Activated CD4-positive, alpha-beta T cell treated with anti-CD3 and anti-CD28 coated beads, Interleukin-10, Interleukin-2, amounts not matched to agents 100 ng/mL and 50 ng/mL, durations not matched to agents 16 hours and 8 hours (primary cell): ENCODE measurements at regions not wholly inside any gene's neighbourhood (a gene's known extent, or its start where the extent isn't known, plus 50 kb on each side); places are given as distances from the start of the nearest gene placed in this dataset.

Experiments used
- DNase-seq: peaks from one replicate; pipeline ENCODE4 v3.0.0-alpha.2; 2020

DNA sequence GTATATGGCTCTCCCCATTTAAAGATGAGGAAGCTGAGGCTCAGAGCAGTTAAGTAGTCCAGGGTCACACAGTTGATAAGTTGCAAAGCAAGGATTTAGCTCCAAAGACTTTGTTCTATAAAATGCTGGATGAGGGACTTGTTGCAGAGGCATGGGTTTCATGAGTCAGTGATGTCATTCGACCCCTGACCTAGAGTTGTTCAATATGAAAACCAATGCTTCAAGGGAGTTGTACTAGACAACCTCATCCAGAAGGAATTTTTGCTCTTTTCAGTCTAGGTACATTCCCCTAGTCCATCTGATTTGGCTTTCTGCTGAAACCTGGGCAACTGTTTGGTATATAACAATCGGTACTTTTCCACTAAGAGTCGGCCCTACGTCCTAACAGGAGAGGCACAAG, 550.4 kb downstream of the EBF1 start:
- no peak for DNase-seq

DNA sequence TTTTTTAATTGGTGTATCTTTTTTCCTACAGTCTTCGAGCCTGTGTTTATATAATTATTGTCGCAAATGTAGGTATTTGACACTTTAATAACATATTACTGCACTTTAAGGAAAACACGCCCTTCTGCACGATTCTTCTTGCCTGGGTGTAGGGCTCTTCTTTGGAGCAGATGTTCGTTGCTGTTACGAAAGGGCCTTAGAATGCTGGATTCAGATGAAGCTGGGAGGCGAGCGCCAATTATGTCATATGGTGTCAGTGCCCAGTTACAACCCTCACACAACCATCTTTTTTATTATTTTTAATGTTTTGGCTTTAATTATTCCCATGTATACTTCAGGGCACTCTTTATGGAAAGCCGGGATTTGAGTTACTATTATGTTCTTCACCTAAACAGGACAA, 553.0 kb downstream of the EBF1 start:
- no peak for DNase-seq

DNA sequence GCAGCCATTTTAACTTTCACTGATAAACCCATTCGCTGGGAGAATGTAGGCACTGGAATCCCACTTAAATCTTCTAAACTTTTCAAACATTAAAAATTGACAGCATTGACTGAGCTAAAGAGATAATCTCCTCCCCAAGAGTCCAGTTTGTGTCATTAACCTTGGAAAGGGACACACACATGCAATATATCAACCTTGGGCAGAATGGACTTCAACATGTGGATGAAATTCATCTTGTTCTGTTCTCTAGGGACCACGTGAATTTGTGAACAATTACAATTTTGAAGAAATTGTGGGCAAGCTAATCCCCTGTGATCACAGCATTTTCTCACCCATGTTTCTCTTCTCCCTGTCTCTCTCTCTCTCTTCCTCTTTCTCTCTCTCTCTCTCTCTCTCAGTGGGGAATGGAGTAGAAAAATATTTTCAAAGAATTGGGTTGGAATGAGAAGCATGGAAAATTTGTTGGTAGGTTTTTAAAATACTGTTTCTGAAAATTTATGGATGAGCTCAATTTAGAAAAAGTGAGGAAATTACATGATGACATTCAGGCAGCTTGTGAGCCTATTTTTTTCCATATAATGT, 553.7 kb downstream of the EBF1 start:
- DNase-seq: no peak

DNA sequence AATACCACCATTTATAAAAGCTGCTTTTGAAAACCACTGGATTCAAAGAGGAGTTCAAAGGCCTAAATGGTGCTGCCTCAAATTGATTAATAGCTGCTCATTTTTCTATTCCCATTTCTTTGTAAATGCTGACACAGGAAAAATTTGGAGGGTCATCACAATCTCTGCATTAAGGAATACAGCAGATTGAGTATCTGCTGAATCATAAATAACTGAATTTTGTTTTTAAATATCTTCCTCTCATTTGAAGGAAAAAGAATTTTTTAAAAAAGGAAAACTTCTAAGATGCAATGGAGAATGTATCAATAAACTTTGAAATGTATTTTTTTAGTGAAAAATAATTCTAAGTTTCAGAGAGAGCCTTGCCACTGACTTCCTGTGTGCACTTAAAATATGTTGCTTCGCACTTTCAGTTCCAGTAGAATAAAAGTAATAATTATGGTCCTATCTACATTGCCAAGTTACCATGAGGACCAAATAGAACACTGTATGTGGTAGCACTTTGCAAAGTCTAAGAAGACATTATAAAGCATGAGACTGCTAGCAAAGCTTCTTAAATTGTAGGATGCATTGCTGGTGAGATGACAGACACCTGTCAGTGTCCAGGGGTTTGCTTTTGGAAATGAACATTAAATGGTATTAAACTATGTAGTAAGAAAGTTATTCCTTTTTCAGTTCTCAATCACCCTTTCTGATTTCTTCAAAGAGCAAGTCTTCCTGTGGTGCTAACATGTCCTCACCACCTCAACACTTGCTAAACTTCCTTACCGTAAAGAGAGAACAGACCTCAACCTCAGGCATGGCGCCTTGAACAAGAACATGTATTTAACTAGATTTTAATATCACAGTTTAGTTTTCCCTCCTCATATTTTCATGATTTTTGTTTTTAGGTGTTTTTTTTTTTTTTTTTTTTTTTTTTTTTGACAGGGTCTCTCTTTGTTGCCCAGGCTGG, 555.1 kb downstream of the EBF1 start:
- no peak for DNase-seq

DNA sequence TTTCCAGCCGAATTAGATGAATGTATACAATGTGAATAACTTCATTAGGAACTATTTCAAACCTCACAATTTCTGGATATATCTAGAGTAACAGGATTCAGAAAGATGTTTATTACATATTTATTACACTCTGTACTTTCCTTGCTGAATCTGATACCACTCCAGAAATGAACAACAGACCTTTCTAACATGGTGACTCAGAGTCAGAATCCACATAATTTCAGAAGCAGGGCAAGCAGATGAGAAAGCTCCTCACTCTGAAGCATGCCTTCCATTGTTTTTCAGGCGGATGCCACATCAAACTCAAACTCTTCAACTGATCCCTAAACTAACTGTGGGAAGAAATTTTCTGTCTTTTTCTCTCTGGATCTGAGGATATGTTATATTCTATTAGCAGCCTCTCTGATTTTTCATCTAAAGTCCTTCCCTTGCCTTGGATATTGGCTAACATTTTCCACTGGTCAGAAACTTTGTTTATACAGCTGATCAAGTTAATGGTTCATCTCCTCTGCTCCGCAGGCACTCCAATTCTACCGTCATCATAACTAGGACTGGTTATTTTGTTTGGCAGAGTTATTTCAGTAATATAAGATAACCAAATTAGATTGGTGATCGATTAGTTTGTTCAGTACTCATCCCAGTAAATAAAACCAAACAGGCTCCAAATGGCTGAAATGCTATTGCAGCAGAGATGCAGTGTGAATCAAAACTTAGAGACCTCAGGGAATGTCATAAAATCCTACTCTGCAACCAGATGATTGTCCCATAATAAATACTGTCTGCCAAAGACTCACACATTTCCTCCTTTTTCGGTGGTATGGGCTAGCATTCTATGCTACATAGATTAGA, 556.0 kb downstream of the EBF1 start:
- peak; percentile 53 for DNase-seq

DNA sequence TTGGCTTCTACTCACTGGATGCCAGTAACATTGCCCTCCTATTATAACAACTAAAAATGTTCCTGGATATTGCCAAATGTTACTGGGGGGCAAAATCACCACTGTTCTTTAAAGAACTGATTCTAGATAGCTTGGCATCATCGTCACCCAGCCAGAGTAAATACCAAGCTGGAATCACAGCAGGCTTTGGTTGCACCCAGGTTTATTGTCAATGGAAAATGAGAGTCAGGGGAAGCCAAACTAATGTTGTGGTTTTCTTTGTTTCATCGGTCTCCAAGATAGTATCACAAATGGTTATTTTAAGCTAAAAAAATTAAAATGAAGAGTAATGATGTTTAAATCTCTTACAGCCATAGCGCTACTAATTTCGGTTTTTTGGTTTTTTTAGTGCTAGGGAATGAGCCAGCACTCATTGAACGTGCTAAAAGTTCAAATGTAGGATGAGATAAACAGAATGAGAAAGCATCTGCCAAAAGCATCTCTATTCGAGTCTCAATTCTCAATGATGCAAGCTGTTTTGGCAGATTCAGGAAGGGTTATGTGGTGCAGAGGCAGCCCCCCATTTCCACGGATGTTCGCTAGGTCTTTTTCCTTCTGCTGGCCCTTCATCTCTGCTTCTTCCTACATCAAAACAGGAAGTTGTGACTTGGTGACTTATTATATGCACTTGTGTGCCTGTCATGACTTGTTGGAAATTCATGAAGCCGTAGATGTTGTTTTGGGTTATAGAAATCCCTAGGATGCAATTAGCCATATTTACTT, 558.0 kb downstream of the EBF1 start:
- DNase-seq: no peak

DNA sequence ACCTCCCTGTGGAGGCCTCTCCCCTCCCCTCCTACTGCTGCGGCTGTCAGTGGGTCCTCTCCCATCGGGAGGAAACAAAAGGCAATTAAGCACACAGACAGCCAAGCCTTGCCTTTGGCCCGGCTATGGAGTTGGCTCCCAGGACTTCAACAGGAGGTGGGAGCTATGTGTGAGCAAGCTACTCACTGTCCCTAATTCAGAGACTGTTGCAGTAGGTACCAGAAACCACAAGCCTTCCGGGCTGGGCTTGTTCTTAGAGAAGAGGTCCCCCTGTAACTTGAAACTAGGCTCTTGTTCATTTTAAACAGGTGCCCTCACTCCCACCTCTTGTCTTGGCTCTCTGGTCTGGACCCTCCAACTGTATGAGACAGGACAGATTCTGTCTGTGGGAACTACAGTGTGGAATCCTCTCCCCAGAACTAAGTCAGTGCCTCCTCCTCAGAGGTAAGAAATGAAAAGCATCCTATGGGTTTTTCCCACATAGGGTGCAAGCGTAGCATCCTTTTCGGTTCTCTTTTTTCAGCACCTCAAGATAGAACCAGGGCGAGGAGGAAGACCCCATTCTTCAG, 561.1 kb downstream of the EBF1 start:
- no peak for DNase-seq

- DNase-seq: no peak
Observed at GRCh38 chr5:158537366-158537765, 562.4 kb downstream of the EBF1 start.

DNA sequence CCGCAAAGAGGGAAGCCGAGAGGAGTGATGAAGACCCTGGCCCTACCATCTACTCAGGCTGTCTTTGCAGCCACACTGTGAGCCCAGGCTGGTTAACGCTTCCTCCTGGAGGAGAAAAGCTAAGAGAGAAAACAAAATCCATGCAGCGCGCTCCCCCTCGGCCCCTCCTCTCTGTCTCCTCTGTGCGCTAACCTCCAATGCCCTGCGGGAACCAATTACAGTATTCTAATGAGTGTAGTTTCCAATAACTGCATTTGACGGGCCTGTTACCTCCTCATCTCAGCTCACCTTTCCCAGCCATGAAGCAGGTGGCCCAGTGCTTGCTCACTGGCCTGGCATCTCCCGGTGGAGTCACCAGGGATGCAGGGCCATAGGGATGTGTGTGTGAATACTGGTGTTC, 565.5 kb downstream of the EBF1 start:
- DNase-seq: no peak

DNA sequence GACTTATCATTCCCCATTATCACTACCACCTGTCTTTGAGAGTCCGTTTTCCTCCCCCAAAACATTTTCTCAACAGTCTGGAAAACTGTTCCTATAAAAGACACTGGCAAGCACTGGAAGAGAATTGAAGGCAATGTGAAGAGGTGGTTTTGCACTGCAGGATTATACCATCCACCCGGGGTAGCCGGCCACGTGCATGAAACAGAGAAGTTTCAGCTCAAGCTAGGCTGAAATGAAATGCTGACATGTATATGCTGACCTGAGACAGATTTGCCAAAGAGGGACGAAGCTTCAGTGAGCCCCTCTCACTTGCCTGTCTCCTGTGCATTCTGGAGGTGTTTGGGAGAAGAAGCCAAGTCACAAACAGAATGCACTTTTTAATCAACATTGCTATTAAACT, 567.0 kb downstream of the EBF1 start:
- DNase-seq: no peak

DNA sequence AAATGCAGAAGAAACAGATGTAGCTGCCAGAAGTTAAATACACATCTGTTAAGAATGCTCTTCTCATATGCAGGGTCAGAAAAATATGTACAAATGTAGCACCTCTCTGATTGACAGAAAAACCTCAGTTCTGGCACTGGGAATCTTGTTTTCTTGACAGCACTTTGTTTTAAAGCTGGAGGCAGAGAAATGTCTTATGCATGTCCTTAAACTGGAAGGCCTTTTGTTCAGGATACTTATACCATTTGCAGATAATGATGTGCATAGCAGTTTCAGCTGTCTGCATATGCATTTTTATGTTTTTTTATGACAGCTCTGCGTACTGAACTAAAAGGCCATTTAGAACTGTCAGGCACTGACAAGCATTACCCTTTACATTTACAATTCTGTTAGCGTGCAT, 567.9 kb downstream of the EBF1 start:
- no peak for DNase-seq

DNA sequence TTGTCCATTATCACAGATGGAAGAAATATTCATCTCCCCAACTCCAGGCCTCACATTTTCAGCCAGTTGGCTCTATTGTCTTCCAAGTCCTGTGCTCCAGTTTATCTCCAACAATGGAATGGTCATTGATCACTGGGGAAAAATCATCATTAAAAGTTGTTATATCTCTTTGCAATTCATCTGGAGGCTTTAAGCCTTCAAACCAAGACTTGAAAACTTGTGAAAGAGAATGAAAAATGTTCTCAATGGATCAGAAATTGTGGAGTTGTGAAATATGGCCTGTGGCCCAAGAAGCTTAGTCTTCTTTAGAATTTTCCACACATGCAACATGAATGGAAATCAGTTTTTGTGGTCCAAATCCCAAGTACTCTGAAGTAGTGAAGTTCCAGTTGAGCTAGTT, 569.6 kb downstream of the EBF1 start:
- no peak for DNase-seq

DNA sequence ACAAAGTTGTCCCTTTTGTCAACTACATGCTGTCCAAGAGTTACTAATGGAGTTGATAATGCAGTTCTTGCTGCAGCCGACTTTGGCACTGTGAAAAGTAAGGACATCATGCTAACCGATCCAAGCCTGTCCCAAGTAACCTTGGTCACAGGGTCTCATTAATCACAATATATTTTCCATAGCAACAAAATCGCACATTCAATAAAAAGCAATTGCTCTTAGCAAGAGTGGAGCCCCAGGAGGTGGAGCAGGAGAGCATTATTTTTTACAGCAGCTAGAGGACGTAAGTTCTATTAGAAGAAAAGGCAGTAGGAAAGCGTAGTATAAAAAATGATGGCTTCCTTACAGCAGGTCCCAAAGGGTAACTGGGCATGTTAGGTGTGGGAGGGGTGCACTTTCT, 570.3 kb downstream of the EBF1 start:
- DNase-seq: no peak

DNA sequence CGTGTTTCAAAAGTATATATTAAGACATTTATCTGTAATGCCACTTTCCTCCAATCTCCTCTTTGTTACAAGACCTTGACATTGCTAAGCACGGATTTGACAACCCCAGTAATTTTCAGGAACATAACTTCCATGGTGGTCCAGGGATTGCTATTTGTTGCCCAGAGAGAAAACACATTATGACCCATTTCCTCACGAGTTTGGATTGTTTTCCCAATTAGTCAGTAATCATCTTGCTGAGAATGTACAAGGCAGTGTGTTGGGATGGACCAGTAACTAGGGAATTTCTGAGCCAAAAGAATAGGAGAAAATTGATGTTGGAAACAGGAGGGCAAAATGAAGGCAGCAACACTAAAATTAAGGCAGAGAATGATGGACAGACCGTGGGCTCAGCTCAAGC, 574.1 kb downstream of the EBF1 start:
- no peak for DNase-seq

- DNase-seq: no peak
Observed at GRCh38 chr5:158524070-158524469, 575.6 kb downstream of the EBF1 start.

GRCh38 chr5:158522776-158523175, 576.9 kb downstream of the EBF1 start:
- no peak for DNase-seq

DNA sequence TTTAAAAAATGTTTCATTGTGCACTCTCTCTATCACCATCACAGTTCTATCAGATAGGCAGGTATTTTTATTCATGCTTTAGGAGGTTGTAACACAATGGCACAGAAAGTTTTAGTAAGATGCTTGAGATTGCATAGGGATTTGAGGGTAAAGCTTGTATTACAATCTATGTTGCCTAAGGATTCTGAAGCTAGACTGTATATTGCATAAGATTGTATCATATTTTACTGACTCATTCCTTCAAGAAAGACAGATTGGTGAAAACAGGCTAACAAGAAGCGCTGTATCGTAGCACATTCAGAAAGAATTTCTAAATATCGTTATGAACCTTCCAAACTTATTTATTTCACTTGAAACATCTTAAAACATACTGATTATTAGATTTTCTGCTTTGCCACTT, 577.7 kb downstream of the EBF1 start:
- DNase-seq: no peak

GRCh38 chr5:158519433-158520021, 580.2 kb downstream of the EBF1 start:
- DNase-seq: no peak

GRCh38 chr5:158516521-158516920, 583.2 kb downstream of the EBF1 start:
- DNase-seq: no peak

DNA sequence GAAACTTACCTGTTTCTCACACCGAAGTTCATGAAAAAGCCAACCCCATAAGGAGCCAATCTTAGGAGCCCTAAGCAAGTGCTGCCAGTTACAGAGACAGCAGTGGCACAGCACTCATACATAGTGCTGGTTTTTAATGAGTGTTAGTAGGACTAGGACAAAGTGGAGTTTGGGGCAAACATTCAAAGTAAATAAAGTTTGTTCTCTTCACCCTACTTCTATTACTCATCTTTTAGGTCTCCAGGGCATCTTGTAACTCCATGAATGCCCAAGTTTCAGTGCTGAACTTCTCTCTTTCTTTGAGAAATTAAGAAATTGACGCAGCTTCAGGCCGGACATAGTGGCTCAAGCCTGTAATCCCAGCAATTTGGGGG, 584.7 kb downstream of the EBF1 start:
- no peak for DNase-seq

- DNase-seq: no peak
Observed at GRCh38 chr5:158514319-158514985, 585.3 kb downstream of the EBF1 start.
